T47D (cell line): ENCODE measurements at regions not wholly inside any gene's neighbourhood (a gene's known extent, or its start where the extent isn't known, plus 50 kb on each side); places are given as distances from the start of the nearest gene placed in this dataset.
A peak's percentile ranks its signal among the peaks of the same experiment; 100 is the strongest.

Experiments used
- DNase-seq, 2 experiments: peaks; one replicate each; pipeline versions ENCODE4 v3.0.0 to v3.0.0-alpha.2; 2011 to 2012; ENCODE audit warnings: low read depth in 1 of 2, low spot score in 1 of 2
- JUND ChIP-seq: IDR thresholded peaks from 2 replicates; pipeline ENCODE4 v1.6.1; 2012; ENCODE audit warnings: low read depth
- in situ Hi-C: cut with HindIII; loops from 2 replicates; pipeline ENCODE4 v1.10.0; 2016; ENCODE audit warnings: low sequenced_read_pairs, low pct_unique_long_range_greater_than_20kb

DNA sequence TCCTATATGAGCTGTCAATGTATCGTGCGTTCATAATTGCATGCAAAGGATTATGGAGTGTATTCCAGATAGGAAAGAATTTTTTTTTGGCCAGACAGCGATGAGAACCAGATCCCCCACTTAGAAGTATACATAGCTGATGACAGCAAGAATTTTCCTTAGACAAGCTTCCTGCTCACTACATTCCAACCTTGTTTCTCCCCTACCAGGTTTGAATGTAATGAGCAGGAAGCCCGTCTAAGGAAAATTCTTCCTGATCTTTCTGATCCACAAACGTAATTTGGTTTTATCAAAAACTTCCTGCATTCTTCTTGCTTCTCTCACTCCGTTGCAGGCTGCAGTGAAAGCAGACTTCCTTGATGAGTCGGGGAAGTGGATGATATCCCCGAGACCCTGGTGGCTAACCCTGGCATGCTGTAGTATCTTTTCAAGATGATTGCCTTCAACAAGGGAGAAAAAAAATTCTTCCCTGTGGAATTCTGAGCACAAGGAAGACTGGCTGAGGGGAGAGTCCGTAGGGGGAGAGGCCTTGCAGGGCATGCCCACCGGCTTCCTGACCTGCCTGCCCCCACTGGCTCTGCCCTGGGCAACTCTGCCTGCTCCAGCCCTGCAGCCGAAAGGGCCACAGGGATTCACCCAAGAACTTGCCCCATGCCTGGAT lies 243.1 kb downstream of the TLE3 start:
- DNase-seq = no peak
- in situ Hi-C loops = no loop called here
- no peak for TF ChIP-seq JUND

DNA sequence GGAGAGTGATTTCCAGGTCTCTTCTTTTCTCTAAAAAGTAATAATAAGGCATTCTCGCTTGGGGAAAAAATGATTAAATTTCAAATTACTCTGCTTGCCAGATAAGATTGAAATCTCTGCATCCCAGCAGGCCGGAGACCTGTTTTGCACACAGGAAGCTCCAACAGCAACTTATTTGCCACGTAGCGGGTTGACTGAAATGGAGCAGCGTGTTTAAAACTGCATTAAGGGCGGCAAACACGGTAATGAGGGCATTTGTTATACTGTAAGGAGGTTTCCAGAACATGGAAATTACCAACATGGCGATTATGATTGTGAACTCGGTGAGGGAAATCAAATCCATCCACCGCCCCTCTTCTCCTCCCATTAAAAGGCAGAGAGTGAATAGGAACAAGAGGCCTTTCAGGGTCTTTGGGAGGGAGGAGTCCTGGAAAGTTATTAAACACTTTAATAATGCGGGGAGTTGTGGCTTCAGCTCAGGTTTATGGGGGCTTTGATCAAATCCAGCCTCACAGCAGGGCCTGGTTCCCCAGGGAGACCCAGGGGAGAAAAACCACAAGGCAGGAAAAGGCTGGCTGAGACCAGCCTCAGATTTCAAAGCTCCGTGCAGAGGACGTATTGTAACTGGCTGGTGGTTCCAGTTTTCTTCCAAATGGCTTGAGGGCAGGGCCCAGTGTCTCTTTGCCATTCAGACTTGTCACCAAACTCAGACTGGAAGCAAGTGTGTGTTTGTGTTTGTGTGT lies 242.3 kb downstream of the TLE3 start:
- DNase-seq = no peak
- in situ Hi-C loops = no loop called here
- TF ChIP-seq JUND = no peak

DNA sequence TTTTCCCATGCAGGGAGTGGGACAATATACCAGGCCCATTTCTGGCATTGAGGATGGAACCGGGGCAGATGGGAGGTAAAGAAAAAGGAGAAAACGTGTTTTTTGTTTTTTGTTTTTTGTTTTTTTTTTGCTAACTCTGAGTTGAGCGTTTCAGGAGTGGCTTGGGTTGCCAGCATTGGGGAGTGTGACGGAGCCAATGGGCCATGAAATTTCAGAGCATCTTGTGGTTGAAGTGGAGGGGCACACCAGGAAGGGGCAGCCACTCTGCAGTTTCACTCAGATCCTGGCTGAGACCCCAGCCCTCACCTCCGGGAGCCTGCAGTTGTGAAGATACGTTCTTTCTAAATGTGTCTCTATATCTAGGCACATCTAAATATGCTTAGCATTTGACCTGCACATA lies 240.5 kb downstream of the TLE3 start:
- no peak for TF ChIP-seq JUND
- DNase-seq = no peak
- in situ Hi-C loops = no loop called here

DNA sequence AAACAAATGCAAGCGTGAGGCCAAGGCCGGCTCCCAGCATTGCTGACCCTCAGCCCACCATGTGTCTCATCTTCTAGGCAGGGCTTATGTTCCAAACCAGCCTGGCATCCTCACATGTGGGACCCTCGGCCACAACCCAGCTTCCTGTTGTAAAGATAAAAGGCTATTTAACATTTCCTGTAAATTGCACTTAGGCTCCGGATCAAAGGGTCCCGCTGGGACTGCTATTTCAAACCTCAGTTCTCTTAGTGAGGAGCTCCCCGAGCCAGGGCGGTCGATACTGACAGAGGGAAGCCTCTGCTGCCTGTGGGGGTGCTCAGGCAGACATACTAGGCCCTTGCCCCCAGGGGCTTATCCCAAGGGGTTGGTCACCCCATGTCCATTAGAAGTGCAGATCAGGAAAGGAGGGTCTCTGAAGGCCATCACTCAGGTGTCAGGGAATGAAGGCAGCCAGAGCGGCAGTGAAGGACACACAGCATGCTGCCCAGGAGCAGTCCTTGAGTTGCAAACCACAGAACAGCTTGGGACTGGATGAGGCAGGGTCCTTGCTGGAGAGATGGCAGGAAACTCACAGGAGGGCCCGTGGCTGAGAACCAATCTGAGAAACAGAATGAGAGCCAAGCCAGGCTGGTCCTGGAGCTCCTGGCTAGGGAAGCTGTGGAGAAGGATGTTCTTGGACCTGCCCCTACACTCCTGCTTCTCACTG lies 239.9 kb downstream of the TLE3 start:
- in situ Hi-C loops = no loop called here
- no peak for TF ChIP-seq JUND
- DNase-seq = no peak

DNA sequence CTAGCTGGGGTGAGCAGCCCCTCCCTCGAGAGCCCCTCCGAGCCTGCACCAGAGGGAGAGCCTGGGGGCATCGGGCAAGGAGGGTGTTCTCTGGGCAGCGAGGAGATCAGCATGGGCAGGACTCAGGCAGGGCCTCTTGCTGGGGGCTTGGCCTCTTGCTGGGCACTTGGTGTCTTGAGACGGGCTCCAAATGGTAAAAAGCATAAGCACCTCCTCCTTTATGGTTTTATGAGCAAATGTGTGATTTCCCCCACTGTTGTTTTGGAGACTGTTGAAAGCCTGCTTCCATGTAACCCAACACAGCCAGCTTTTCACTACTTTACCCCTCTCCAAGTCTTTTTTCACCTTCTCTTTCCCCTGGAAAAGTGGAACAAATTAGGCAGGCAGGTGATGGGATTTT lies 239.3 kb downstream of the TLE3 start:
- no peak for DNase-seq
- in situ Hi-C loops = no loop called here
- no peak for TF ChIP-seq JUND

- TF ChIP-seq JUND = no peak
- in situ Hi-C loops = no loop called here
- no peak for DNase-seq
These were observed 237.9 kb downstream of the TLE3 start for GRCh38 chr15:69859866-69860265.

- in situ Hi-C loops = no loop called here
- no peak for DNase-seq
- no peak for TF ChIP-seq JUND
These were observed 237.4 kb downstream of the TLE3 start for GRCh38 chr15:69860321-69860720.

DNA sequence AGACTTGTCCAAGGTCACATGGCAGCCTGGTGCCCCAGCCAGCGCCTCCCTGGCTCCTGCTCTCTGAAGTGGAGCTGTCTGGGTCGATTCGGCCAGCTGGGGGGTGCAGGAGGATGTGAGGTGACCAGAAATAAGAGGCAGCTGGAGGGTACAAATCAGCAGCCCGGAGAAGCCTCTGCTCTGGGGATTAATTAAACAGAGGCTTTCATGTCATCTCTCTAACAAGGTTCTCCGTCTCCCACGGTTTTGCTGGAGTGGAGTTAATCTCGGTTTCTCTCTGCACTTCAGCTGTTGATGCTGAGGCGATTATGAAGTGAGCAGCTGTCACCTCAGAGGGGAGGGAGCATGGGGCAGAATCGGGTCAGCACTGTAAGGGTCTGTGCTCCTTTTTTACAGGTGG lies 236.8 kb downstream of the TLE3 start:
- DNase-seq = no peak
- in situ Hi-C loops = no loop called here
- no peak for TF ChIP-seq JUND

GRCh38 chr15:69861331-69862171 lies 236.2 kb downstream of the TLE3 start:
- TF ChIP-seq JUND = no peak
- in situ Hi-C loops = no loop called here
- peak in 1 of 2 experiments; percentile 13 for DNase-seq

GRCh38 chr15:69862540-69862939 lies 235.2 kb downstream of the TLE3 start:
- peak in 1 of 2 experiments; percentile 20 for DNase-seq
- in situ Hi-C loops = no loop called here
- no peak for TF ChIP-seq JUND

DNA sequence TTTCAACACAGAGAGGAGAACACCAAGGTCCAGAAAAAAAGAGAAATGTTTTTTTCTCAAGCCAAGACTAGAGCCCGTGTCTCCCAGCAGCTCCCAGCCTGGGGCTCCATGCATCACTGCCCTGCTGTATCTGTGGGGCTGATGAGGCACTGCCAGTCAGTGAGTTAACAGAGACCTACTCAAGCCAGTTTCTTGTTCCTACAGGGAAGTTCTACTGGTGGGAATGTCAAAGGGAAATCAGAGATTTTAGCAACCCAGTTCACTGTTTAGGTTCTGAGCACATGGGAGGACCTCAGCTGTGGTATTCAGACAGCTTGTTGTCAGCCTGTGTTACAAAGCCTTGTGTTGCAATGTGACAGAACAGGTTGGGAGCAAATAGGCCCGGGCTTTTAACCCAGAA lies 234.3 kb downstream of the TLE3 start:
- TF ChIP-seq JUND = no peak
- DNase-seq = peak in 1 of 2 experiments; percentile 36
- in situ Hi-C loops = no loop called here

GRCh38 chr15:69865369-69865768 lies 232.3 kb downstream of the TLE3 start:
- no peak for DNase-seq
- TF ChIP-seq JUND = no peak
- in situ Hi-C loops = no loop called here
